ENCODE measurements at regions not wholly inside any gene's neighbourhood (a gene's known extent, or its start where the extent isn't known, plus 50 kb on each side); places are given as distances from the start of the nearest gene placed in this dataset.

DNA sequence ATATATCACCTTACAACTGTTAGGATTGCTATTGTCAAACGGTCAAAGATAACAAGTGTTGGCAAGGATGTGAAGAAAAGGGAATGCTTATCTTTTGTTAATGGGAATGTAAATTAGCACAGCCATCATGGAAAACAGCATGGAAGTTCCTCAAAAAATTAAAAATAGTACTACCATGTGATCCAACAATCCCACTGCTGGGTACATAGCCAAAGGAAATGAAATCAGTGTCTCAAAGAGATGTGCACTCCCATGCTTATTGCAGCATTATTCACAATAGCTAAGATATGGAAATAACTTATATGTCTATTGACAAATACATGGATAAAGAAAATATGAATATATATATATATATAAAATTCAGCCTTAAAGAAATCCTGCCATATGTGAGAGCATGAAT is 274.6 kb downstream of the EDEM1 start:
- no peak overlapping the region for H3K27ac ChIP-seq
- H3K9me3 ChIP-seq = no peaks in the 10 kb centered on the region
- ATAC-seq (ENCODE audit: insufficient number of reproducible peaks, low FRiP score, low read depth) (no peak), DNase-seq (ENCODE audit: low spot score) (no peak)
- no peaks in the 10 kb centered on the region for H3K4me1 ChIP-seq (ENCODE audit: control insufficient read depth in 1 of 2, low read depth in 2 of 2)
- no peak overlapping the region for H3K4me3 ChIP-seq
- H3K36me3 ChIP-seq = no peaks in the 10 kb centered on the region
- H3K27me3 ChIP-seq (replicated peaks; ENCODE audit: insufficient read depth) = no peaks in the 10 kb centered on the region
- TF ChIP-seq, protein P1, sequence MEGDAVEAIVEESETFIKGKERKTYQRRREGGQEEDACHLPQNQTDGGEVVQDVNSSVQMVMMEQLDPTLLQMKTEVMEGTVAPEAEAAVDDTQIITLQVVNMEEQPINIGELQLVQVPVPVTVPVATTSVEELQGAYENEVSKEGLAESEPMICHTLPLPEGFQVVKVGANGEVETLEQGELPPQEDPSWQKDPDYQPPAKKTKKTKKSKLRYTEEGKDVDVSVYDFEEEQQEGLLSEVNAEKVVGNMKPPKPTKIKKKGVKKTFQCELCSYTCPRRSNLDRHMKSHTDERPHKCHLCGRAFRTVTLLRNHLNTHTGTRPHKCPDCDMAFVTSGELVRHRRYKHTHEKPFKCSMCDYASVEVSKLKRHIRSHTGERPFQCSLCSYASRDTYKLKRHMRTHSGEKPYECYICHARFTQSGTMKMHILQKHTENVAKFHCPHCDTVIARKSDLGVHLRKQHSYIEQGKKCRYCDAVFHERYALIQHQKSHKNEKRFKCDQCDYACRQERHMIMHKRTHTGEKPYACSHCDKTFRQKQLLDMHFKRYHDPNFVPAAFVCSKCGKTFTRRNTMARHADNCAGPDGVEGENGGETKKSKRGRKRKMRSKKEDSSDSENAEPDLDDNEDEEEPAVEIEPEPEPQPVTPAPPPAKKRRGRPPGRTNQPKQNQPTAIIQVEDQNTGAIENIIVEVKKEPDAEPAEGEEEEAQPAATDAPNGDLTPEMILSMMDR (IDR thresholded peaks at IDR 0.05) = no peak

DNA sequence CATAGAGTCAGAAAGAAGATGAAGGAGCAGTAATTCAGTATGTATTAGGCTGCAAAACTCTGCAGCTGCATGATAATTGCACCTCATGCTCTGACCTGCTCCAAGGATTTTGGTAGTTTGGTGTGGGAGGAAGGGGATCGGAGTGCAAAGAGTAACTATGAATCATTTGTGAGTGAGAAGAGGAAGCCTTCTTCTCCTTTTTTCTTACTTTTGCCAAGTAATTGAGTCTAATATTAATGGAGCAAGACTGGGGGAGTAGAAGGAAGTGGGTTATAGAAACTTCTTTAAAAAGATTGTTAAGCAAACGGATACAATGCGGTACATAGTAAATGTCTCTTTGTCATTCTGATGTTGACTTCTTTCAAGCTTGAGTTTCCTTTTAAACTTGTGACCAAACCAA is 276.5 kb downstream of the EDEM1 start:
- DNase-seq (ENCODE audit: low spot score) (no peak), ATAC-seq (ENCODE audit: insufficient number of reproducible peaks, low FRiP score, low read depth) (no peak)
- Histone ChIP-seq H3K36me3 (no peaks in the 10 kb centered on the region), H3K27me3 (replicated peaks; ENCODE audit: insufficient read depth) (no peaks in the 10 kb centered on the region), H3K9me3 (no peaks in the 10 kb centered on the region), H3K4me1 (ENCODE audit: control insufficient read depth in 1 of 2, low read depth in 2 of 2) (no peaks in the 10 kb centered on the region), H3K4me3 (no peak overlapping the region), H3K27ac (no peak overlapping the region)
- TF ChIP-seq, protein P1 (IDR thresholded peaks at IDR 0.05) = no peak

DNA sequence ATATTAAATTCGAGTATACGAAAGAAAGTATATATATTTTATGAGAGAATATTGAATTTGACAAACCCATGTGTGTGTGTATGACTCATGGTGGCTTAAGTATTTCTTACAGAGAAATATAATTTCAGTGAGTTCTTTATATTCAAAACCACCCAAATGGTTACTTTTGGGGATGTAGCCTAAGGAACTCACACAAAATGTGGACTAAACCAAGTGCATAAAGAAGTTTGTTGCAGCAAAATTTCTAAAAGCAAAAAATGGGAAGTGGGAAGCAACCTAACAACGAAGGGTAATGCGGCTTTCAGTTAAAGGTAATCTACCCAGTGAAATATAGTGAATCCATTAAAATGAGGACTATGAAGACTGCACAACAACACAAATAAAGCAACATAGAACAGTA is 277.1 kb downstream of the EDEM1 start:
- no peak for DNase-seq (ENCODE audit: low spot score)
- Histone ChIP-seq H3K9me3 (no peaks in the 10 kb centered on the region), H3K27ac (no peak overlapping the region), H3K4me1 (ENCODE audit: control insufficient read depth in 1 of 2, low read depth in 2 of 2) (no peaks in the 10 kb centered on the region), H3K4me3 (no peak overlapping the region), H3K36me3 (no peaks in the 10 kb centered on the region), H3K27me3 (replicated peaks; ENCODE audit: insufficient read depth) (no peaks in the 10 kb centered on the region)
- no peak for ATAC-seq (ENCODE audit: insufficient number of reproducible peaks, low FRiP score, low read depth)
- TF ChIP-seq, protein P1 (IDR thresholded peaks at IDR 0.05) = no peak

DNA sequence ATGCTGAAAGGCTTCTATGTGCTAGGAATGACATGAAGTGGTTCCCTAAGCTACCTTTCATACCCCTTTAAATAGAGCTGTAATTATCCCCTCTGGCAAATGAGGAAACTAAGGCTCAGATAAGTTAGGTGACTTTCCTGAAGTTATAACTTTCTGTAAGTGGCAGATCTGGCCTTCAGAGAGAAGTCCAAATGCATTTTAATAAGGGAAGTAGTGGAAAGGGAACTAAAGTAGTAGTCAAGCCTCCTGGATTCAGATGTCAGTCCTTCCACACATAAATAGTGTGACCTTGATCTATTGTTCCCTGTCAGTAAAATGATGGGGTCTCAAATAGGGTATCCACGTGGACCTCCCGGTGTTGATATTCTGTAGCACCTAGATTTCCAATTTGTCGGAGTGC is 277.7 kb downstream of the EDEM1 start:
- no peaks in the 10 kb centered on the region for H3K9me3 ChIP-seq
- ATAC-seq (ENCODE audit: insufficient number of reproducible peaks, low FRiP score, low read depth) (no peak), DNase-seq (ENCODE audit: low spot score) (no peak)
- H3K4me3 ChIP-seq = no peak overlapping the region
- H3K27ac ChIP-seq = no peak overlapping the region
- no peaks in the 10 kb centered on the region for H3K27me3 ChIP-seq (replicated peaks; ENCODE audit: insufficient read depth)
- H3K4me1 ChIP-seq (ENCODE audit: control insufficient read depth in 1 of 2, low read depth in 2 of 2) = no peaks in the 10 kb centered on the region
- TF ChIP-seq, protein P1 (IDR thresholded peaks at IDR 0.05) = no peak
- no peaks in the 10 kb centered on the region for H3K36me3 ChIP-seq

DNA sequence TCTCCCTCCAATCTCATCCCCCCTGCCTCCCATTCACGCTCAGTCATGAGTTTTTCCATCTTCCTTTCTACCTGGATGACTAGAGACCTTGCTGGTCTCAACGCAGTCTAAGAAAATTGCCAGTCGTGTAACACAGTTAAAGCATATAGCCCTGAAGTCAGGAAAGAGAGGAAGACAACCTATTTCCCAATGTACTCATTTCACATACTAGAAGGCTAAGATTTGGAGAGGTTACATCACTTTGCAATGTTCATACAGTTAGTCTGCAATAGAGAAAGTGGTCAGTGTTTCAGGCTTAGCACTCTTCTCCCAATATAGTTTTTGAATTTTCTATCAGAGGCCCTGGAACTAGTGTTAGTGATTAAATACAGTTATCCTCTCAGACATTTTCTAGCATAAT is 278.6 kb downstream of the EDEM1 start:
- ATAC-seq (ENCODE audit: insufficient number of reproducible peaks, low FRiP score, low read depth) = no peak

More for the DNA sequence above, 278.6 kb downstream of the EDEM1 start:
- TF ChIP-seq, protein P1 (IDR thresholded peaks at IDR 0.05) = no peak
- DNase-seq (ENCODE audit: low spot score) = no peak
- H3K27ac ChIP-seq = no peak overlapping the region
- H3K27me3 ChIP-seq (replicated peaks; ENCODE audit: insufficient read depth) = no peaks in the 10 kb centered on the region
- no peaks in the 10 kb centered on the region for H3K9me3 ChIP-seq
- no peaks in the 10 kb centered on the region for H3K36me3 ChIP-seq
- H3K4me3 ChIP-seq = no peak overlapping the region
- H3K4me1 ChIP-seq (ENCODE audit: control insufficient read depth in 1 of 2, low read depth in 2 of 2) = no peaks in the 10 kb centered on the region
